HepG2 (cell line): ENCODE measurements at regions not wholly inside any gene's neighbourhood (a gene's known extent, or its start where the extent isn't known, plus 50 kb on each side); places are given as distances from the start of the nearest gene placed in this dataset.

Experiments used
- ASH2L ChIP-seq: fragments of 300-600, 200-600 bp; sonication (generic); IDR thresholded peaks from 2 replicates; pipeline ENCODE4 v1.7.0; 2017; ENCODE audit warnings: low read depth, mild to moderate bottlenecking, moderate library complexity, mixed read lengths, low read length; ENCODE audit not compliant: insufficient read length
- BATF2 ChIP-seq: sonication (generic); formaldehyde crosslinking; IDR thresholded peaks from 2 replicates; pipeline ENCODE4 v1.8.0; 2022; ENCODE audit warnings: mild to moderate bottlenecking, missing genetic modification reagents, moderate library complexity
- JARID2 ChIP-seq: sonication (generic); formaldehyde crosslinking; IDR thresholded peaks from 2 replicates; pipeline ENCODE4 v1.8.1; 2023; ENCODE audit warnings: missing genetic modification reagents, inconsistent platforms; ENCODE audit not compliant: insufficient replicate concordance
- MATR3 ChIP-seq: sonication (generic); formaldehyde crosslinking; IDR thresholded peaks from 2 replicates; pipeline ENCODE4 v1.4.0; 2020; ENCODE audit warnings: missing genetic modification reagents
- MYPOP ChIP-seq: sonication (generic); formaldehyde crosslinking; IDR thresholded peaks from 2 replicates; pipeline ENCODE4 v1.8.1; 2023; ENCODE audit warnings: mild to moderate bottlenecking, moderate library complexity, missing genetic modification reagents
- PHF8 ChIP-seq: sonication (generic); formaldehyde crosslinking; IDR thresholded peaks from 2 replicates; pipeline ENCODE4 v1.5.0; 2020; ENCODE audit warnings: missing genetic modification reagents
- SOX5 ChIP-seq: IDR thresholded peaks from 2 replicates; pipeline ENCODE4 v1.6.1; 2016; ENCODE audit warnings: borderline replicate concordance
- U2AF2 ChIP-seq: fragments of 200-400 bp; formaldehyde crosslinking; IDR thresholded peaks from 2 replicates; pipeline ENCODE4 v1.6.1; 2017; ENCODE audit warnings: low read depth, mild to moderate bottlenecking, low read length
- ZBED4 ChIP-seq: sonication (generic); formaldehyde crosslinking; IDR thresholded peaks from 2 replicates; pipeline ENCODE4 v1.4.0; 2020; ENCODE audit warnings: missing genetic modification reagents, borderline replicate concordance
- ZBTB33 ChIP-seq: sonication (generic); formaldehyde crosslinking; IDR thresholded peaks from 2 replicates; pipeline ENCODE4 v1.4.0; 2020; ENCODE audit warnings: missing genetic modification reagents
- ZNF552 ChIP-seq: sonication (generic); formaldehyde crosslinking; IDR thresholded peaks from 2 replicates; pipeline ENCODE4 v1.9.0; 2022; ENCODE audit warnings: missing genetic modification reagents, mild to moderate bottlenecking, borderline replicate concordance
- ZNF644 ChIP-seq: IDR thresholded peaks from 2 replicates; pipeline ENCODE4 v1.6.1; 2016; ENCODE audit warnings: low read depth
- ZNF737 ChIP-seq: sonication (generic); formaldehyde crosslinking; IDR thresholded peaks from 2 replicates; pipeline ENCODE4 v1.5.0; 2020; ENCODE audit warnings: missing genetic modification reagents, mild to moderate bottlenecking, borderline replicate concordance
- ZSCAN21 ChIP-seq: sonication (generic); formaldehyde crosslinking; IDR thresholded peaks from 2 replicates; pipeline ENCODE4 v1.8.0; 2022; ENCODE audit warnings: mild to moderate bottlenecking, missing genetic modification reagents, moderate library complexity, borderline replicate concordance
- TF ChIP-seq, protein P1 (sequence below): IDR thresholded peaks from 2 replicates; pipeline ENCODE4 v1.4.0; 2020; ENCODE audit warnings: mild to moderate bottlenecking, missing genetic modification reagents

DNA sequence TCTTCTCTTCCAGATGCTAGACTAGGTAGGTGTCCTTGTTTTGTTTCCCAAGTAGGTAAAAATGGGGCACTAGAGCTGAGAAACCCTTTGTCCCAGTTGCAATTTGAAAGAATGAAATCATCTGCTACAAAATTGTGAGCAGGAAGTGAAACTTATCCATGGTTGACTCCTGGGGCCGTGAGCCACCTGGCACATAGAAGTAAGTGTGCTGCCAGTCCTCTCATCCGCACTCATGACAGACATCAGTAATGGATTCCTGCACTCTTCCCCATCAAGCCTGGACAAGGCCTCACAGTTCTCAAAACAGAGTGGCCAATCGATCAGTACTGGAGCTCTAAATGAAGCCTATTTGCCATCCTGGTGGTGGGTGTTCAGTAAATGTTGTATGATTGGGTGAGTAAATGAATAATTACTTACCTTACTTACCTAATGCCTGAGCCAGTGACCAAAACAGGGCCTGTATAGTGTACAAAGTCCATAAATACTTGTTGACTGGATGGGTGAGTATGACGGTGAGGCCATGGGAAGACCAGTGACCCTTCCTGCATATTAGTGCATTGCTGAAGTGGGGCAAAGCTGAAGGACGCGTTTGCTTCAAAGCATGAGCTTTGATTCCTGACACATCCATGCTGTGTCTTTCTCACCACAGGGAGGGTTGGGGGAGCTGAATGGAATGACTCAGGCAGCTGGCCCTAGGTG is 68.9 kb upstream of the HEPHL1 start (continued):
- TF ChIP-seq ZBTB33 (CRISPR knock-in tag) (no peak), U2AF2 (no peak), ASH2L (no peak), ZNF552 (CRISPR knock-in tag) (no peak), SOX5 (CRISPR knock-in tag) (peak; percentile 32; the same call in 1 of the 2 replicates), ZBED4 (CRISPR knock-in tag) (no peak), PHF8 (CRISPR knock-in tag) (no peak), ZNF737 (no peak), ZSCAN21 (CRISPR knock-in tag) (no peak), MYPOP (no peak), MATR3 (no peak), ZNF644 (CRISPR knock-in tag) (peak; percentile 78), BATF2 (CRISPR knock-in tag) (no peak), JARID2 (no peak)
- TF ChIP-seq, protein P1, sequence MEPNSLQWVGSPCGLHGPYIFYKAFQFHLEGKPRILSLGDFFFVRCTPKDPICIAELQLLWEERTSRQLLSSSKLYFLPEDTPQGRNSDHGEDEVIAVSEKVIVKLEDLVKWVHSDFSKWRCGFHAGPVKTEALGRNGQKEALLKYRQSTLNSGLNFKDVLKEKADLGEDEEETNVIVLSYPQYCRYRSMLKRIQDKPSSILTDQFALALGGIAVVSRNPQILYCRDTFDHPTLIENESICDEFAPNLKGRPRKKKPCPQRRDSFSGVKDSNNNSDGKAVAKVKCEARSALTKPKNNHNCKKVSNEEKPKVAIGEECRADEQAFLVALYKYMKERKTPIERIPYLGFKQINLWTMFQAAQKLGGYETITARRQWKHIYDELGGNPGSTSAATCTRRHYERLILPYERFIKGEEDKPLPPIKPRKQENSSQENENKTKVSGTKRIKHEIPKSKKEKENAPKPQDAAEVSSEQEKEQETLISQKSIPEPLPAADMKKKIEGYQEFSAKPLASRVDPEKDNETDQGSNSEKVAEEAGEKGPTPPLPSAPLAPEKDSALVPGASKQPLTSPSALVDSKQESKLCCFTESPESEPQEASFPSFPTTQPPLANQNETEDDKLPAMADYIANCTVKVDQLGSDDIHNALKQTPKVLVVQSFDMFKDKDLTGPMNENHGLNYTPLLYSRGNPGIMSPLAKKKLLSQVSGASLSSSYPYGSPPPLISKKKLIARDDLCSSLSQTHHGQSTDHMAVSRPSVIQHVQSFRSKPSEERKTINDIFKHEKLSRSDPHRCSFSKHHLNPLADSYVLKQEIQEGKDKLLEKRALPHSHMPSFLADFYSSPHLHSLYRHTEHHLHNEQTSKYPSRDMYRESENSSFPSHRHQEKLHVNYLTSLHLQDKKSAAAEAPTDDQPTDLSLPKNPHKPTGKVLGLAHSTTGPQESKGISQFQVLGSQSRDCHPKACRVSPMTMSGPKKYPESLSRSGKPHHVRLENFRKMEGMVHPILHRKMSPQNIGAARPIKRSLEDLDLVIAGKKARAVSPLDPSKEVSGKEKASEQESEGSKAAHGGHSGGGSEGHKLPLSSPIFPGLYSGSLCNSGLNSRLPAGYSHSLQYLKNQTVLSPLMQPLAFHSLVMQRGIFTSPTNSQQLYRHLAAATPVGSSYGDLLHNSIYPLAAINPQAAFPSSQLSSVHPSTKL (CRISPR knock-in tag), result peak; percentile 54; the same call in 1 of the 2 replicates
